ENCODE measurements at regions not wholly inside any gene's neighbourhood (a gene's known extent, or its start where the extent isn't known, plus 50 kb on each side); places are given as distances from the start of the nearest gene placed in this dataset.

- dilution Hi-C loops (cut with MboI; ENCODE audit: extremely low pct_ligation_motif_present, low sequenced_read_pairs) = no loop called here
- no peak for FAIRE-seq
- H3K4me2 ChIP-seq (ENCODE audit: control insufficient read depth, extremely low read depth, insufficient read depth, low read depth, low read length) = no peak overlapping the region
- H3K9me1 ChIP-seq (ENCODE audit: control insufficient read depth, extremely low read depth, insufficient read depth, low read length) = no peaks in the 10 kb centered on the region
- H4K20me1 ChIP-seq (ENCODE audit: control insufficient read depth, extremely low read depth, insufficient read depth, low read length) = no peaks in the 10 kb centered on the region
- H2AFZ ChIP-seq (ENCODE audit: control insufficient read depth, low read length) = no peak overlapping the region
- TF ChIP-seq CTCF (optimal IDR thresholded peaks at IDR 0.05 in 1 of 3, IDR thresholded peaks at IDR 0.05 in 1 of 3, conservative IDR thresholded peaks at IDR 0.05 in 1 of 3; ENCODE audit: extremely low read depth in 1 of 3, insufficient read depth in 2 of 3, low read length in 3 of 3) (no peak), EZH2 (IDR thresholded peaks at IDR 0.05; ENCODE audit: low read length) (no peak)
- DNase-seq (ENCODE audit: low read depth, low spot score) = no peak
- H3K4me3 ChIP-seq (ENCODE audit: control insufficient read depth in 2 of 3, extremely low read depth in 1 of 3, insufficient read depth in 2 of 3, low read depth in 1 of 3, low read length in 3 of 3) = no peak overlapping the region
- no peaks in the 10 kb centered on the region for H3K27me3 ChIP-seq (ENCODE audit: control insufficient read depth, extremely low read depth, insufficient read depth, low read length)
- no peak overlapping the region for H3K27ac ChIP-seq (ENCODE audit: control insufficient read depth, insufficient read depth, low read length)
- H3K79me2 ChIP-seq (ENCODE audit: control insufficient read depth, insufficient read depth, low read length) = no peaks in the 10 kb centered on the region
- no peaks in the 10 kb centered on the region for H3K9me3 ChIP-seq (ENCODE audit: control insufficient read depth, low read depth, low read length)
- H3K4me1 ChIP-seq (ENCODE audit: control insufficient read depth, extremely low read depth, insufficient read depth, low read length) = no peaks in the 10 kb centered on the region
- H3K9ac ChIP-seq (ENCODE audit: control insufficient read depth, extremely low read depth, insufficient read depth, low read length) = no peak overlapping the region
- H3K36me3 ChIP-seq (ENCODE audit: control insufficient read depth in 2 of 2, extremely low read depth in 1 of 2, insufficient read depth in 2 of 2, low read length in 2 of 2) = no peaks in the 10 kb centered on the region
These were observed 198.7 kb downstream of the CNTN3 start for GRCh38 chr3:74415731-74416130.

DNA sequence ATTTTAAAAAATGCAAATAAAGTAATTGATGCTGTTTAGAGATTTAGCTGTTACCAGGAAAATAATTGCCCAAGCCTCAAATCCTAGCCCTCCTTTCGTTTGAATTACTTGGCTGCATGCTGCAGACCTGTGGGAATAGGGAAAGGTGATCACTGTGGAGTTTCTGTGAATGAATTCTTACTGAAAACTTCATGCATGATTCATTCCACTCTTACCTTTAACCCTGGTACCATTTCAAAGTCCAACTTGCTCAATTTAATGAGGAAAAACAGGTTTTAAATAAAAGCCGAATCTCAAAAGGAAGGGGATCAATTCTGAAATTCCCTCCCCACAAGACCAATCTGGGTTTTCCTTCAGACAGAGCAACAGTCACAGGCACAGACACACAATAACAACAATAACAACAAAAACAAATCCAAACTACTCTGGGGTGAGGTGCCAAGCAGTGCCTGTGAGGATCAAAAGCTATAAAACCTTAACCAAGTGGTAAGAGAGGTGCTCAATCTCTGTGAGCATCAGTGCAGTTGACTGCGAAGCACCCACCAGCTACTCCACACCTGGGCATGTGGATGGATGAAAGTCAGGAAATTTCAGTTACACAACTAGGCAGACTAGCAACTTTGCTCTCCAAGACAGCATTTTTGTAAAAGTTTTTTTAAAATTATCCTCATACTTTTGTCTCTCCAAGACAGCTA lies 200.8 kb downstream of the CNTN3 start:
- TF ChIP-seq CTCF (optimal IDR thresholded peaks at IDR 0.05 in 1 of 3, IDR thresholded peaks at IDR 0.05 in 1 of 3, conservative IDR thresholded peaks at IDR 0.05 in 1 of 3; ENCODE audit: extremely low read depth in 1 of 3, insufficient read depth in 2 of 3, low read length in 3 of 3) = no peak
- TF ChIP-seq EZH2 (IDR thresholded peaks at IDR 0.05; ENCODE audit: low read length) = no peak
- no peak for FAIRE-seq
- Histone ChIP-seq H3K27ac (ENCODE audit: control insufficient read depth, insufficient read depth, low read length) (no peak overlapping the region), H3K4me2 (ENCODE audit: control insufficient read depth, extremely low read depth, insufficient read depth, low read depth, low read length) (no peak overlapping the region), H3K9me3 (ENCODE audit: control insufficient read depth, low read depth, low read length) (no peaks in the 10 kb centered on the region), H3K79me2 (ENCODE audit: control insufficient read depth, insufficient read depth, low read length) (no peaks in the 10 kb centered on the region), H3K27me3 (ENCODE audit: control insufficient read depth, extremely low read depth, insufficient read depth, low read length) (no peaks in the 10 kb centered on the region), H4K20me1 (ENCODE audit: control insufficient read depth, extremely low read depth, insufficient read depth, low read length) (no peaks in the 10 kb centered on the region), H3K36me3 (ENCODE audit: control insufficient read depth in 2 of 2, extremely low read depth in 1 of 2, insufficient read depth in 2 of 2, low read length in 2 of 2) (no peaks in the 10 kb centered on the region), H3K4me1 (ENCODE audit: control insufficient read depth, extremely low read depth, insufficient read depth, low read length) (no peaks in the 10 kb centered on the region), H3K4me3 (ENCODE audit: control insufficient read depth in 2 of 3, extremely low read depth in 1 of 3, insufficient read depth in 2 of 3, low read depth in 1 of 3, low read length in 3 of 3) (no peak overlapping the region), H3K9ac (ENCODE audit: control insufficient read depth, extremely low read depth, insufficient read depth, low read length) (no peak overlapping the region), H2AFZ (ENCODE audit: control insufficient read depth, low read length) (no peak overlapping the region), H3K9me1 (ENCODE audit: control insufficient read depth, extremely low read depth, insufficient read depth, low read length) (no peaks in the 10 kb centered on the region)
- no peak for DNase-seq (ENCODE audit: low read depth, low spot score)
- dilution Hi-C loops (cut with MboI; ENCODE audit: extremely low pct_ligation_motif_present, low sequenced_read_pairs) = no loop called here
